ENCODE measurements at regions not wholly inside any gene's neighbourhood (a gene's known extent, or its start where the extent isn't known, plus 50 kb on each side); places are given as distances from the start of the nearest gene placed in this dataset.

- TF ChIP-seq CTCF (conservative IDR thresholded peaks at IDR 0.05) (no peak), ZFX (IDR thresholded peaks at IDR 0.05) (no peak)
Measured at GRCh38 chr20:19121916-19122315, 90.5 kb upstream of the SLC24A3 start.

Measured in C4-2B (cell line).